Esophagus muscularis mucosa (tissue), 4 donors: ENCODE measurements at regions not wholly inside any gene's neighbourhood (a gene's known extent, or its start where the extent isn't known, plus 50 kb on each side); places are given as distances from the start of the nearest gene placed in this dataset.

Experiments
- EP300 ChIP-seq: sonication (generic); formaldehyde crosslinking; IDR thresholded peaks from one replicate; pipeline ENCODE4 v1.6.1; 2017; ENCODE audit warnings: antibody characterized with exemption
- POLR2A ChIP-seq: fragments of 450-650 bp; IDR thresholded peaks from one replicate; pipeline ENCODE4 v1.6.1; 2017; ENCODE audit warnings: antibody characterized with exemption, moderate library complexity, mild to moderate bottlenecking, low read depth
- POLR2AphosphoS5 ChIP-seq, 2 donors: sonication (generic); formaldehyde crosslinking; IDR thresholded peaks; one replicate each; pipeline ENCODE4 v1.6.1; 2017; ENCODE audit warnings: antibody characterized with exemption in 2 of 2
- TF ChIP-seq, protein P1 (sequence below), 3 experiments: fragments of 200-600 bp in 2 of 3; fragments of 450-650 bp in 1 of 3; sonication (generic) in 2 of 3; IDR thresholded peaks; one replicate each; pipeline ENCODE4 v1.5.1; 2017 to 2019; ENCODE audit warnings: antibody characterized with exemption in 3 of 3, mild to moderate bottlenecking in 2 of 3, moderate library complexity in 1 of 3

- TF ChIP-seq, protein P1, sequence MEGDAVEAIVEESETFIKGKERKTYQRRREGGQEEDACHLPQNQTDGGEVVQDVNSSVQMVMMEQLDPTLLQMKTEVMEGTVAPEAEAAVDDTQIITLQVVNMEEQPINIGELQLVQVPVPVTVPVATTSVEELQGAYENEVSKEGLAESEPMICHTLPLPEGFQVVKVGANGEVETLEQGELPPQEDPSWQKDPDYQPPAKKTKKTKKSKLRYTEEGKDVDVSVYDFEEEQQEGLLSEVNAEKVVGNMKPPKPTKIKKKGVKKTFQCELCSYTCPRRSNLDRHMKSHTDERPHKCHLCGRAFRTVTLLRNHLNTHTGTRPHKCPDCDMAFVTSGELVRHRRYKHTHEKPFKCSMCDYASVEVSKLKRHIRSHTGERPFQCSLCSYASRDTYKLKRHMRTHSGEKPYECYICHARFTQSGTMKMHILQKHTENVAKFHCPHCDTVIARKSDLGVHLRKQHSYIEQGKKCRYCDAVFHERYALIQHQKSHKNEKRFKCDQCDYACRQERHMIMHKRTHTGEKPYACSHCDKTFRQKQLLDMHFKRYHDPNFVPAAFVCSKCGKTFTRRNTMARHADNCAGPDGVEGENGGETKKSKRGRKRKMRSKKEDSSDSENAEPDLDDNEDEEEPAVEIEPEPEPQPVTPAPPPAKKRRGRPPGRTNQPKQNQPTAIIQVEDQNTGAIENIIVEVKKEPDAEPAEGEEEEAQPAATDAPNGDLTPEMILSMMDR (IDR thresholded peaks at IDR 0.05): no peak
- TF ChIP-seq POLR2A: no peak
- TF ChIP-seq POLR2AphosphoS5 (IDR thresholded peaks at IDR 0.05): no peak
- no peak for TF ChIP-seq EP300
These were observed 155.2 kb downstream of the TTLL2 start for GRCh38 chr6:167479901-167480648.
